ENCODE measurements at regions not wholly inside any gene's neighbourhood (a gene's known extent, or its start where the extent isn't known, plus 50 kb on each side); places are given as distances from the start of the nearest gene placed in this dataset.
A peak's percentile ranks its signal among the peaks of the same experiment; 100 is the strongest.
"Not testable (repeated sequence)": the region's sequence is repeated elsewhere in the genome, so short reads cannot be mapped to it uniquely, and the experiment has no call there.

DNA sequence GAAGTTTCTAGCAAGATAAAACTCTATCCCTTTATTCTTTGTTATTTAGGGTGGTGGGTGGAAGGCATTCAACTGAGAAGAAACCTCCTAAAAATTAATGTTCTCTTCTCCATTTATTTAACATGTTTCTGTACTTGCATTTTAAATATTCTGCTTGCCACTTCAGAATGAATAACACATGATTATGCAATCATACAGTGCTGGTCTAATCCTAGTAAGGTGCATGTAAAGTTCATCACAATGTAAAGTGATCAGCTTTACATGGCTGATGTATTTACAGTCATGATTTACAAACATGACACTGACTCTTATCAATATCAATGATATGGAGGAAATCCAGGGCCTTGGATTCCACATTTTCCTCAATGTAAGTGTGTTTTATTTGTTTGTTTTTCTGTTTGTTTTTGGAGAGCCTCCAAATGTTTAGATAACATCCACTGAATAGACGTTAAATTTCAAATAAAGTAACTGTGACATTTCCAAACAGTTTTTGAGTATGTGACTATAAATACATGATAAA, 342.1 kb upstream of the CTSO start:
- TF ChIP-seq, protein P1, sequence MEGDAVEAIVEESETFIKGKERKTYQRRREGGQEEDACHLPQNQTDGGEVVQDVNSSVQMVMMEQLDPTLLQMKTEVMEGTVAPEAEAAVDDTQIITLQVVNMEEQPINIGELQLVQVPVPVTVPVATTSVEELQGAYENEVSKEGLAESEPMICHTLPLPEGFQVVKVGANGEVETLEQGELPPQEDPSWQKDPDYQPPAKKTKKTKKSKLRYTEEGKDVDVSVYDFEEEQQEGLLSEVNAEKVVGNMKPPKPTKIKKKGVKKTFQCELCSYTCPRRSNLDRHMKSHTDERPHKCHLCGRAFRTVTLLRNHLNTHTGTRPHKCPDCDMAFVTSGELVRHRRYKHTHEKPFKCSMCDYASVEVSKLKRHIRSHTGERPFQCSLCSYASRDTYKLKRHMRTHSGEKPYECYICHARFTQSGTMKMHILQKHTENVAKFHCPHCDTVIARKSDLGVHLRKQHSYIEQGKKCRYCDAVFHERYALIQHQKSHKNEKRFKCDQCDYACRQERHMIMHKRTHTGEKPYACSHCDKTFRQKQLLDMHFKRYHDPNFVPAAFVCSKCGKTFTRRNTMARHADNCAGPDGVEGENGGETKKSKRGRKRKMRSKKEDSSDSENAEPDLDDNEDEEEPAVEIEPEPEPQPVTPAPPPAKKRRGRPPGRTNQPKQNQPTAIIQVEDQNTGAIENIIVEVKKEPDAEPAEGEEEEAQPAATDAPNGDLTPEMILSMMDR (IDR thresholded peaks at IDR 0.05; ENCODE audit: insufficient read depth, missing control alignments): no peak
- DNase-seq (ENCODE audit: insufficient read length, low spot score) (no peak), FAIRE-seq (no peak)

DNA sequence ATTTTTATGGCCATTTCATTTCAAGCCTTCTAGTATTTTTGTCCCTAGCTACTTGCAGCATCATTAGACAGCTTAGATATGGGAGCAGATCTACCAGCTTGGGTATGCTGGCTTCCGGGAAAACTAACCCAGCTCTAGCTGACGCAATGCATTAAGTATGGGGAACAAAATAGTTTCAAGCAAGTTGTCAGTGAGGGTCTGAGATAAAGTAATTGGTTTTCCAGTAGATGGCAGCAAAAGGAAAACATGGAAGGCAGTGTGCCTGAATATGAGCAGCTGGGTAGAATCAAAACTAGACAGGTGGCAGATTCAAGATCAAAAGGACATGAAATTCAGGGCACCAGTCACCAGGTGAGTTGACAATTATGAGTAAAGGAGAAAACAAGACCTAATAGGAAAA, 340.9 kb upstream of the CTSO start:
- DNase-seq (ENCODE audit: insufficient read length, low spot score) (no peak), FAIRE-seq (no peak)
- TF ChIP-seq, protein P1 (IDR thresholded peaks at IDR 0.05; ENCODE audit: insufficient read depth, missing control alignments): peak; percentile 40

DNA sequence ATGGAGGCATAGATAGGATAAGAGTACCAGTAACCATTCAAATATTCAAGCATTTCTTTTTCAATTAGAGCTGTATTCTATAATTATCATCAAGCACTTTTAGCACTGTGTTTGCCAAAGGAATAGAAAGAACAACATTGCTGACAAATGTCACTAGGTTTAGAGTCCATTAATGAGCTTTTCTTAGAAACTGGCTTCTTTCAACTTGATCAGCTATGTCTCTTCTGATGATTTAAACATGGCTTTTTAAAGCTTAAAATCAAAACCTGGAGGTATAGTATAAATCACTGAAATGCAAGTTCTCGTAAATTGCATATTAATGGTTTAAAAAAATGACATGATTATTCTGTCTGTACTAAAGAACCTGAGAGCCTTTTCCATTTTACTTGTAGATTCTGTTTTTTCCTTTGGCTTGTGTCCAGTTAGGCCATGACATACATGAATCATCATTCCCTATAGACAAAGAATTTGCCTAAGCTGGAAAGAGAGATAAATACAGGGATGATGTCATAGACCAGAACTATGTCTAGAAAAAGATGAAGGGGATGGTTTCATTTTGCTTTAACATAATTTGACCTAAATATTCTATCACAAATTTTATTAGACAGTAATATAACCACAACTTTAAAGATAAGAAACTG, 340.1 kb upstream of the CTSO start:
- TF ChIP-seq, protein P1 (IDR thresholded peaks at IDR 0.05; ENCODE audit: insufficient read depth, missing control alignments): no peak
- DNase-seq (ENCODE audit: insufficient read length, low spot score) (no peak), FAIRE-seq (no peak)

DNA sequence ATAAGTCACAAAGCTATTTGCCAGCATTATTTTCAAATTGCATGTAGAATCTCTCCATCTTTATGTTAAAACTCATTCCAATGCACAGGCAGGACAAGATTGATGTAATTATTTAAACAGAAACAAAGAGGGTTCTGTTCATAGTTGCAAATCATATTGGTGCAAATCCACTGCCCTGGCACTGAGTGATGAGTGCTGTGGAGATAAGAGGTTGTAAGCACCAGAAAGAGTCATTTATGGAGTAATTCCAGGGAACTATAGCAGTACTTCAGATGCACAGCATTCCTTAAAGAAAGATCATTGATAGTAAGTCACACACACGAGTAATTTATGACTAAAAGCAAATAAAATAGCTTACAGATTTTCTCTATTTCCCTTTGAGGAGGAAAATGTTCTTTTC, 337.7 kb upstream of the CTSO start:
- TF ChIP-seq, protein P1 (IDR thresholded peaks at IDR 0.05; ENCODE audit: insufficient read depth, missing control alignments): no peak
- FAIRE-seq (no peak), DNase-seq (ENCODE audit: insufficient read length, low spot score) (no peak)

DNA sequence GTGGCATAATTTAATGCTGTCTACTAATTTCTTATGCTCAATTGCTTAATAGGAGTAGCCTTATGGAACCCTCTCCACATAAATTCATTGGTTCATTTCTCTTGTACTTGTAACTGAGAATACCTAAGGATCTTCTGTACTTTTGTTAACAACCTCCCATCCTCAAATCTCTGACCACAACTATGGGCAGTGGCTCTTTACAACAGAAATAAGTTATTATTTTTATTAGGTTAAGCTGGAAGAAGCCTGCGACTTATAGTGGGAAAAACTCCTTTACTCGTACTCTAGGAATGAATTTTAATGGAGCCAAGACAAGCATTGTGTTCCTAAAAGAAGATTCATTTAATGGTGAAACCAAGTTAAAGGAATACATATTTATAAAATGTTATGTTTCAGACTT, 337.1 kb upstream of the CTSO start:
- TF ChIP-seq, protein P1 (IDR thresholded peaks at IDR 0.05; ENCODE audit: insufficient read depth, missing control alignments): no peak
- FAIRE-seq (no peak), DNase-seq (ENCODE audit: insufficient read length, low spot score) (no peak)

DNA sequence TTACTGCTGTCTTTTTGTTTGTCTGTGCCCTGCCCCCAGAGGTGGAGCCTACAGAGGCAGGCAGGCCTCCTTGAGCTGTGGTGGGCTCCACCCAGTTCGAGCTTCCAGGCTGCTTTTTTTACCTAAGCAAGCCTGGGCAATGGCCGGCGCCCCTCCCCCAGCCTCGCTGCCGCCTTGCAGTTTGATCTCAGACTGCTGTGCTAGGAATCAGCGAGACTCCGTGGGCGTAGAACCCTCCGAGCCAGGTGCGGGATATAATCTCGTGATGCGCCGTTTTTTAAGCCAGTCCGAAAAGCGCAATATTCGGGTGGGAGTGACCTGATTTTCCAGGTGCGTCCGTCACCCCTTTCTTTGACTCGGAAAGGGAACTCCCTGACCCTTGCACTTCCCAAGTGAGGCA, 336.4 kb upstream of the CTSO start:
- not testable (repeated sequence) for DNase-seq (ENCODE audit: insufficient read length, low spot score)

DNA sequence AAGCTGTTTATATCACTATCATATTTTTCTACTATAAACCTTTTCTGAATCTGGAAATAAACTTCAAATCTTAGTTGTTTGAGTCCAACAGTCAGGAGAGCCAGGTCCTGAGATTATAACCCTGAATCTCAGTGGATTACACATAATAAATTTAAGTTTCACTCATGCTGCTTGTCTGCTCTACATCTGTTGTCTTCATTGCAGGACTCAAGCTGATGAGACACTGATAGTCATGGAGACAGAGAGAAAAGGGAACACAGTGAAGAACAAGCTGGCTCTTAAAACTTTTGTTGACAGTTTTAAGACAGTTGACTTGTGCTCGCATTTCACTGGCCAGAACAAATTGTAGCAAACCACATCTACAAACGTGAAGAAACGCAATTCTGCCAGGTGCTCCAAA, 327.0 kb upstream of the CTSO start:
- TF ChIP-seq, protein P1 (IDR thresholded peaks at IDR 0.05; ENCODE audit: insufficient read depth, missing control alignments): no peak
- DNase-seq (ENCODE audit: insufficient read length, low spot score) (no peak), FAIRE-seq (no peak)

More for the DNA sequence above, 336.4 kb upstream of the CTSO start:
- not testable (repeated sequence) for FAIRE-seq
